ENCODE measurements at regions not wholly inside any gene's neighbourhood (a gene's known extent, or its start where the extent isn't known, plus 50 kb on each side); places are given as distances from the start of the nearest gene placed in this dataset.

DNA sequence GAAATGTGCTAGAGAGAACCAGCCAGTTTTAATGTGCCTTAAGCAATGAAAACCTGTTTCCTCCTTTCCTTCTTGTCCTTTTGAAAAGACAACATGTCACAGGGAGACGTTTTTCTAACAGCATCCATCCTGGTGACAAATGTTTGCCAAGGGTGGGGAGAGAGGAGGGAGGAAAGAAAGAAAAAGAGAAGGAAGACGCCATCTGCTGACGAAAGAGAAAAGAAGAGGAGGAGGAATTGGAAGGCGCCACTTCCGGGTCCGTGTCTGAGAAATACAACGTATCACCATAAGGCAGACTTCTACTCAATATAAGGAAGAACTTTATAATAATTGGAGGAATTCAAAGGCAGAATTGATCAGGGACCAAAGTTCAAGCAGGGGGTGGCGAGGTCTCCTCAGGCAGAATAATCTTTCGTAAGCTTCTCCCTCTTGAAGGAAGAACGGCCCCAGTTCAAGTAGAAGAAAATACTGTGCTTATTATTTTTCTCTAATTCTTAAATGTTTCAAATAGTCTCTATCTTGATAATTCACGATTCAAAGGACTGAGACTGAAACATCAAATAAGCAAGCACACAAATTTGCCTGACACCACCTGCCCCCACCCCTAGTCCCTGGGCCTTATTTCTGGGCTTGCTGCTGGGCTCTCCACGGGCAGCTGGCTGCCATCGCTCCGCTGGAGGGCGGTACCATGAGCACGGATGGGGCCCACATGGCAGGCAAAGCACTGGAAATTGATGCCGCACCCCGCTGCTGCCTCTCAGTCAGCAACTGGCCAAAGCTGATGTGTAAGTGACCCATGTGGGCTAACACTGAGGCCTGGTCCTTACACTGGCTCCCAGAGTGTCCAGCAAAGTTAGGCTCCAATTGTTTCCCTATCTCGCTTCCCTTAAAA is 273.7 kb upstream of the KLF14 start:
- TF ChIP-seq, protein P1, sequence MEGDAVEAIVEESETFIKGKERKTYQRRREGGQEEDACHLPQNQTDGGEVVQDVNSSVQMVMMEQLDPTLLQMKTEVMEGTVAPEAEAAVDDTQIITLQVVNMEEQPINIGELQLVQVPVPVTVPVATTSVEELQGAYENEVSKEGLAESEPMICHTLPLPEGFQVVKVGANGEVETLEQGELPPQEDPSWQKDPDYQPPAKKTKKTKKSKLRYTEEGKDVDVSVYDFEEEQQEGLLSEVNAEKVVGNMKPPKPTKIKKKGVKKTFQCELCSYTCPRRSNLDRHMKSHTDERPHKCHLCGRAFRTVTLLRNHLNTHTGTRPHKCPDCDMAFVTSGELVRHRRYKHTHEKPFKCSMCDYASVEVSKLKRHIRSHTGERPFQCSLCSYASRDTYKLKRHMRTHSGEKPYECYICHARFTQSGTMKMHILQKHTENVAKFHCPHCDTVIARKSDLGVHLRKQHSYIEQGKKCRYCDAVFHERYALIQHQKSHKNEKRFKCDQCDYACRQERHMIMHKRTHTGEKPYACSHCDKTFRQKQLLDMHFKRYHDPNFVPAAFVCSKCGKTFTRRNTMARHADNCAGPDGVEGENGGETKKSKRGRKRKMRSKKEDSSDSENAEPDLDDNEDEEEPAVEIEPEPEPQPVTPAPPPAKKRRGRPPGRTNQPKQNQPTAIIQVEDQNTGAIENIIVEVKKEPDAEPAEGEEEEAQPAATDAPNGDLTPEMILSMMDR (conservative IDR thresholded peaks at IDR 0.05 in 1 of 2, IDR thresholded peaks at IDR 0.05 in 1 of 2; ENCODE audit: low read depth in 1 of 2, low read length in 2 of 2): peak; percentile 48 to 69
- no peak for TF ChIP-seq EZH2 (IDR thresholded peaks at IDR 0.05; ENCODE audit: low read length, missing control alignments)
